HL-60 (cell line): ENCODE measurements at regions not wholly inside any gene's neighbourhood (a gene's known extent, or its start where the extent isn't known, plus 50 kb on each side); places are given as distances from the start of the nearest gene placed in this dataset.

Source experiments
- DNase-seq, 2 experiments: peaks; one replicate each; pipeline ENCODE4 v3.0.0-alpha.2; 2010 to 2020; ENCODE audit warnings: low read depth in 1 of 2, low spot score in 1 of 2
- H3K27ac ChIP-seq: fragments of 250-450 bp; sonication (Bioruptor Pico); replicated peaks from 2 replicates; pipeline ENCODE4 v1.5.1; 2020; ENCODE audit warnings: mild to moderate bottlenecking, moderate library complexity
- H3K27me3 ChIP-seq: fragments of 250-450 bp; sonication (Bioruptor Pico); 2 replicates; pipeline ENCODE4 v1.5.1; 2021; ENCODE audit warnings: mild to moderate bottlenecking, moderate library complexity; ENCODE audit not compliant: insufficient read depth, poor library complexity, severe bottlenecking
- H3K4me3 ChIP-seq: replicated peaks from 2 replicates; pipeline ENCODE4 v1.5.1; 2011; ENCODE audit warnings: mild to moderate bottlenecking, control low read depth, low read length; ENCODE audit not compliant: insufficient read depth
- GABPA ChIP-seq: IDR thresholded peaks from 2 replicates; pipeline ENCODE4 v1.6.1; 2012; ENCODE audit warnings: low read depth
- POLR2AphosphoS5 ChIP-seq: IDR thresholded peaks from 2 replicates; pipeline ENCODE4 v1.6.1; 2012; ENCODE audit warnings: low read depth
- REST ChIP-seq: IDR thresholded peaks from 2 replicates; pipeline ENCODE4 v1.6.1; 2012; ENCODE audit warnings: low read depth; ENCODE audit not compliant: insufficient replicate concordance
- SPI1 ChIP-seq: IDR thresholded peaks from 2 replicates; pipeline ENCODE4 v1.6.1; 2012; ENCODE audit warnings: low read depth, mild to moderate bottlenecking, borderline replicate concordance
- TF ChIP-seq, protein P1 (sequence below): IDR thresholded peaks from one replicate; pipeline ENCODE4 v1.5.1; 2011; ENCODE audit warnings: low read length, control low read depth, inconsistent platforms; ENCODE audit not compliant: insufficient read depth

GRCh38 chr7:17663061-17663675, 277.1 kb downstream of the SNX13 start:
- no peak for DNase-seq
- Histone ChIP-seq H3K4me3 (no peak overlapping the region), H3K27ac (no peak overlapping the region), H3K27me3 (no peaks in the 10 kb centered on the region)
- TF ChIP-seq GABPA (no peak), SPI1 (no peak), REST (no peak), POLR2AphosphoS5 (no peak)
- TF ChIP-seq, protein P1, sequence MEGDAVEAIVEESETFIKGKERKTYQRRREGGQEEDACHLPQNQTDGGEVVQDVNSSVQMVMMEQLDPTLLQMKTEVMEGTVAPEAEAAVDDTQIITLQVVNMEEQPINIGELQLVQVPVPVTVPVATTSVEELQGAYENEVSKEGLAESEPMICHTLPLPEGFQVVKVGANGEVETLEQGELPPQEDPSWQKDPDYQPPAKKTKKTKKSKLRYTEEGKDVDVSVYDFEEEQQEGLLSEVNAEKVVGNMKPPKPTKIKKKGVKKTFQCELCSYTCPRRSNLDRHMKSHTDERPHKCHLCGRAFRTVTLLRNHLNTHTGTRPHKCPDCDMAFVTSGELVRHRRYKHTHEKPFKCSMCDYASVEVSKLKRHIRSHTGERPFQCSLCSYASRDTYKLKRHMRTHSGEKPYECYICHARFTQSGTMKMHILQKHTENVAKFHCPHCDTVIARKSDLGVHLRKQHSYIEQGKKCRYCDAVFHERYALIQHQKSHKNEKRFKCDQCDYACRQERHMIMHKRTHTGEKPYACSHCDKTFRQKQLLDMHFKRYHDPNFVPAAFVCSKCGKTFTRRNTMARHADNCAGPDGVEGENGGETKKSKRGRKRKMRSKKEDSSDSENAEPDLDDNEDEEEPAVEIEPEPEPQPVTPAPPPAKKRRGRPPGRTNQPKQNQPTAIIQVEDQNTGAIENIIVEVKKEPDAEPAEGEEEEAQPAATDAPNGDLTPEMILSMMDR = no peak

GRCh38 chr7:17665029-17665428, 275.3 kb downstream of the SNX13 start:
- no peak for DNase-seq
- TF ChIP-seq REST = no peak
- TF ChIP-seq, protein P1 = no peak
- TF ChIP-seq POLR2AphosphoS5 = no peak
- TF ChIP-seq GABPA = no peak
- no peak overlapping the region for H3K27ac ChIP-seq

GRCh38 chr7:17668122-17668521, 272.2 kb downstream of the SNX13 start:
- H3K27me3 ChIP-seq = no peaks in the 10 kb centered on the region
- no peak for DNase-seq
- H3K27ac ChIP-seq = no peak overlapping the region
- H3K4me3 ChIP-seq = no peak overlapping the region
- no peak for TF ChIP-seq POLR2AphosphoS5
- no peak for TF ChIP-seq SPI1
- TF ChIP-seq REST = no peak
- TF ChIP-seq, protein P1 = no peak
- no peak for TF ChIP-seq GABPA

More at GRCh38 chr7:17665029-17665428, 275.3 kb downstream of the SNX13 start:
- no peak overlapping the region for H3K4me3 ChIP-seq
- H3K27me3 ChIP-seq = no peaks in the 10 kb centered on the region
